Fibroblast of lung (primary cell): ENCODE measurements at regions not wholly inside any gene's neighbourhood (a gene's known extent, or its start where the extent isn't known, plus 50 kb on each side); places are given as distances from the start of the nearest gene placed in this dataset.

Source experiments
- DNase-seq, 2 donors: peaks; one replicate each; pipeline versions ENCODE4 v3.0.0 to v3.0.0-alpha.2; 2010; ENCODE audit warnings: low read depth in 2 of 2
- H2AFZ ChIP-seq: 2 replicates; pipeline ENCODE4 v1.5.1; 2012; ENCODE audit warnings: low read length, control low read depth, inconsistent platforms
- H3K27ac ChIP-seq: 2 replicates; pipeline ENCODE4 v1.5.1; 2011; ENCODE audit warnings: low read length, control low read depth; ENCODE audit not compliant: insufficient read depth
- H3K27me3 ChIP-seq: 2 replicates; pipeline ENCODE4 v1.5.1; 2011; ENCODE audit warnings: mild to moderate bottlenecking, low read length; ENCODE audit not compliant: control insufficient read depth, insufficient read depth
- H3K36me3 ChIP-seq: 2 replicates; pipeline ENCODE4 v1.5.1; 2011; ENCODE audit warnings: low read length; ENCODE audit not compliant: control insufficient read depth, insufficient read depth
- H3K4me1 ChIP-seq: 2 replicates; pipeline ENCODE4 v1.5.1; 2011; ENCODE audit warnings: low read length; ENCODE audit not compliant: control insufficient read depth, insufficient read depth; ENCODE audit errors: extremely low read depth
- H3K4me2 ChIP-seq: 2 replicates; pipeline ENCODE4 v1.5.1; 2011; ENCODE audit warnings: low read length, control low read depth; ENCODE audit not compliant: insufficient read depth; ENCODE audit errors: extremely low read depth
- H3K4me3 ChIP-seq, 4 experiments: fragments of 200-600 bp in 1 of 4; sonication (generic) in 1 of 4; replicated peaks in 1 of 4; 2 replicates each; pipeline ENCODE4 v1.5.1; 2011 to 2016; ENCODE audit warnings: low read length in 4 of 4, low read depth in 3 of 4, mild to moderate bottlenecking in 3 of 4, control low read depth in 2 of 4, inconsistent platforms in 1 of 4, mixed read lengths in 1 of 4; ENCODE audit not compliant: insufficient read depth in 1 of 4; ENCODE audit errors: control extremely low read depth in 1 of 4
- H3K79me2 ChIP-seq: 2 replicates; pipeline ENCODE4 v1.5.1; 2012; ENCODE audit warnings: mild to moderate bottlenecking, low read length, inconsistent platforms; ENCODE audit not compliant: control insufficient read depth, insufficient read depth
- H3K9ac ChIP-seq: 2 replicates; pipeline ENCODE4 v1.5.1; 2011; ENCODE audit warnings: mild to moderate bottlenecking, low read length, control low read depth; ENCODE audit not compliant: insufficient read depth
- H3K9me3 ChIP-seq: 2 replicates; pipeline ENCODE4 v1.5.1; 2012; ENCODE audit warnings: low read depth, low read length; ENCODE audit not compliant: control insufficient read depth, insufficient read depth
- H4K20me1 ChIP-seq: 2 replicates; pipeline ENCODE4 v1.5.1; 2011; ENCODE audit warnings: low read length; ENCODE audit not compliant: control insufficient read depth, insufficient read depth; ENCODE audit errors: extremely low read depth
- CTCF ChIP-seq, 2 donors: IDR thresholded peaks in 1 of 2; conservative IDR thresholded peaks in 1 of 2; 1 replicate in 1 of 2; 2 replicates in 1 of 2; pipeline ENCODE4 v1.5.1; 2011 to 2012; ENCODE audit warnings: low read length in 2 of 2, control low read depth in 1 of 2, inconsistent platforms in 1 of 2, low read depth in 1 of 2, mild to moderate bottlenecking in 1 of 2
- EZH2 ChIP-seq: IDR thresholded peaks from 2 replicates; pipeline ENCODE4 v1.5.1; 2012; ENCODE audit warnings: low read length, control low read depth, mild to moderate bottlenecking; ENCODE audit errors: missing control alignments

- Histone ChIP-seq H3K36me3 (no peaks in the 10 kb centered on the region), H3K4me1 (no peaks in the 10 kb centered on the region), H3K9me3 (no peaks in the 10 kb centered on the region), H3K27ac (no peak overlapping the region), H3K4me3 (no peak overlapping the region), H4K20me1 (no peaks in the 10 kb centered on the region), H3K27me3 (no peaks in the 10 kb centered on the region), H3K79me2 (no peaks in the 10 kb centered on the region), H3K9ac (no peak overlapping the region), H2AFZ (no peak overlapping the region), H3K4me2 (no peak overlapping the region)
- no peak for DNase-seq
- TF ChIP-seq EZH2 (no peak), CTCF (conservative IDR thresholded peaks at IDR 0.05 in 1 of 2, IDR thresholded peaks at IDR 0.05 in 1 of 2; ENCODE audit: low read depth in 1 of 2, low read length in 2 of 2) (no peak)
Observed at GRCh38 chr21:27513825-27514224, 546.9 kb upstream of the ADAMTS5 start.

- Histone ChIP-seq H3K9me3 (no peaks in the 10 kb centered on the region), H3K27me3 (no peaks in the 10 kb centered on the region), H3K4me2 (no peak overlapping the region), H3K9ac (no peak overlapping the region), H3K27ac (no peak overlapping the region), H2AFZ (no peak overlapping the region), H3K79me2 (no peaks in the 10 kb centered on the region), H4K20me1 (no peaks in the 10 kb centered on the region), H3K4me1 (no peaks in the 10 kb centered on the region), H3K4me3 (no peak overlapping the region), H3K36me3 (no peaks in the 10 kb centered on the region)
- TF ChIP-seq CTCF (conservative IDR thresholded peaks at IDR 0.05 in 1 of 2, IDR thresholded peaks at IDR 0.05 in 1 of 2; ENCODE audit: low read depth in 1 of 2, low read length in 2 of 2) (no peak), EZH2 (no peak)
- peak in 1 of 2 donors; percentile 47 for DNase-seq
Observed at GRCh38 chr21:27513016-27513415, 546.1 kb upstream of the ADAMTS5 start.

GRCh38 chr21:27511233-27511632 lies 544.3 kb upstream of the ADAMTS5 start:
- TF ChIP-seq EZH2 = no peak
- TF ChIP-seq CTCF (conservative IDR thresholded peaks at IDR 0.05 in 1 of 2, IDR thresholded peaks at IDR 0.05 in 1 of 2; ENCODE audit: low read depth in 1 of 2, low read length in 2 of 2) = no peak
- no peak overlapping the region for H2AFZ ChIP-seq

More at GRCh38 chr21:27511233-27511632, 544.3 kb upstream of the ADAMTS5 start:
- H3K4me2 ChIP-seq = no peak overlapping the region
- H3K4me3 ChIP-seq = no peak overlapping the region
- no peaks in the 10 kb centered on the region for H3K27me3 ChIP-seq
- H3K79me2 ChIP-seq = no peaks in the 10 kb centered on the region
- H3K27ac ChIP-seq = no peak overlapping the region
- no peaks in the 10 kb centered on the region for H4K20me1 ChIP-seq
- H3K9ac ChIP-seq = no peak overlapping the region
- no peaks in the 10 kb centered on the region for H3K4me1 ChIP-seq
- no peak for DNase-seq
- no peaks in the 10 kb centered on the region for H3K36me3 ChIP-seq
- no peaks in the 10 kb centered on the region for H3K9me3 ChIP-seq
